ENCODE measurements at regions not wholly inside any gene's neighbourhood (a gene's known extent, or its start where the extent isn't known, plus 50 kb on each side); places are given as distances from the start of the nearest gene placed in this dataset.

DNA sequence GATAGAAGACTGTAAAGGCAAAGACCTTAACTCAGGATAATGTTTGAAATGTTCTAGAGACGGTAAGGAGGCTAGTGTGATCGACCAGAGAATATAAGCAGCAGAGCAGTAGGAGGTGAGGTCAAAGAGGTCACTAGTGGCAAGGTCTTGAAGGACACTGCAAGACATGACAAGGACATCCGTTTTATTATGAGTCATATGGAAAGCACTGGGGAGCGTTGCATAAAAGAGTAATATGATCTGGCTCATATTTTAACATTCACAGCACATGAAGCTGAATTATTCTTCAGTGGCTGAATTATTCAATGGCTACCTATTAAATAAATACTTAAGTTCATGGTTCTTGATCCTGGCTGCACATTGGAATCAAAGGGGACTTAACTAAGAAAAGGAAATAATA, 123.7 kb downstream of the SOX9 start:
- peaks cover 5% of the 10 kb centered on the region for H3K9me3 ChIP-seq
- no peaks in the 10 kb centered on the region for H3K4me1 ChIP-seq
- intact Hi-C loops (cut with DNase I), result no loop called here
- ATAC-seq, result no peak
- no peak for DNase-seq
- TF ChIP-seq, protein P1, sequence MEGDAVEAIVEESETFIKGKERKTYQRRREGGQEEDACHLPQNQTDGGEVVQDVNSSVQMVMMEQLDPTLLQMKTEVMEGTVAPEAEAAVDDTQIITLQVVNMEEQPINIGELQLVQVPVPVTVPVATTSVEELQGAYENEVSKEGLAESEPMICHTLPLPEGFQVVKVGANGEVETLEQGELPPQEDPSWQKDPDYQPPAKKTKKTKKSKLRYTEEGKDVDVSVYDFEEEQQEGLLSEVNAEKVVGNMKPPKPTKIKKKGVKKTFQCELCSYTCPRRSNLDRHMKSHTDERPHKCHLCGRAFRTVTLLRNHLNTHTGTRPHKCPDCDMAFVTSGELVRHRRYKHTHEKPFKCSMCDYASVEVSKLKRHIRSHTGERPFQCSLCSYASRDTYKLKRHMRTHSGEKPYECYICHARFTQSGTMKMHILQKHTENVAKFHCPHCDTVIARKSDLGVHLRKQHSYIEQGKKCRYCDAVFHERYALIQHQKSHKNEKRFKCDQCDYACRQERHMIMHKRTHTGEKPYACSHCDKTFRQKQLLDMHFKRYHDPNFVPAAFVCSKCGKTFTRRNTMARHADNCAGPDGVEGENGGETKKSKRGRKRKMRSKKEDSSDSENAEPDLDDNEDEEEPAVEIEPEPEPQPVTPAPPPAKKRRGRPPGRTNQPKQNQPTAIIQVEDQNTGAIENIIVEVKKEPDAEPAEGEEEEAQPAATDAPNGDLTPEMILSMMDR (IDR thresholded peaks at IDR 0.05), result no peak
- no peak overlapping the region for H3K27ac ChIP-seq
- H3K36me3 ChIP-seq, result no peaks in the 10 kb centered on the region
- no peaks in the 10 kb centered on the region for H3K27me3 ChIP-seq (ENCODE audit: low read depth)
- no peak overlapping the region for H3K4me3 ChIP-seq

DNA sequence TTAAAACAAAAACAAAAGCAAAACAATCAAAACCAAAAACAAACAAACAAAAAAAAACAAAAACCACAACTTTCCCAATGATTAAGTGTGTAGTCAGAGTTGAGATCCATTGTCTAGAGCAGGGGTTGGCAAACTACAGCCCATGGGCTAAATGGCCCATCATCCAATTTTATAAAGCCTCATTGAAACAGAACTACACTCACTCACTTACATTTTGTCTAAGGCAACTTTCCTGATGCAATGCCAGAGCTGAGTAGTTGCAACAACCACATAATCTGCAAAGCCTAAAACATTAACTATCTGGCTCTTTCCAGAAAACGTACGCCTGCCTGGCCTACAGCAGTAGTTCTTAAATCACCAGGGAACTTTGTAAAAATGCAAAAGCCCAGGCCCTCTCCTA, 124.1 kb downstream of the SOX9 start:
- intact Hi-C loops (cut with DNase I), result no loop called here
- H3K4me3 ChIP-seq, result no peak overlapping the region
- no peak overlapping the region for H3K27ac ChIP-seq
- no peaks in the 10 kb centered on the region for H3K27me3 ChIP-seq (ENCODE audit: low read depth)
- DNase-seq (no peak), ATAC-seq (no peak)
- no peaks in the 10 kb centered on the region for H3K36me3 ChIP-seq
- H3K4me1 ChIP-seq, result no peaks in the 10 kb centered on the region
- H3K9me3 ChIP-seq, result peaks cover 5% of the 10 kb centered on the region
- TF ChIP-seq, protein P1 (IDR thresholded peaks at IDR 0.05), result no peak

DNA sequence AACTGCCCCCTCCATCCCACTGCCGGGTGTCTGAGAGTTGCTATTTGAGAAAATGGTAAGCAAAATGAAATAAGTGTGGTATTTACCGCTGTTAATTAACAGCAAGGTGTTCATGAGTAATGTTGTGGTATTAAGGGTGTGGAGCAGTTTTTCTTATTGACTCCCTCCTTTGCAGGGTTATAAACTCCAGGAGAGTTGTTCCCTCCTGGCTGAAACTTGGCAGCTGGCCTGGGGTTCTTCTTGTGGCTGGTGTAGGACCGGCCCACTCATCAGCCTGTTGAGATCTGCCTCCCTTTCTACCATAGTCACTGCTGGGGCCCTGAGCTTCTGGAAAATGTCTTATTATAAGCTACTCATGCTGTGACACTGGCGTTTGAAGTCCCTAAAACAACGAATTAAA, 128.6 kb downstream of the SOX9 start:
- ATAC-seq, result no peak
- intact Hi-C loops (cut with DNase I), result no loop called here
- no peaks in the 10 kb centered on the region for H3K9me3 ChIP-seq
- H3K4me3 ChIP-seq, result no peak overlapping the region
- TF ChIP-seq, protein P1 (IDR thresholded peaks at IDR 0.05), result no peak
- no peaks in the 10 kb centered on the region for H3K27me3 ChIP-seq (ENCODE audit: low read depth)
- H3K4me1 ChIP-seq, result no peaks in the 10 kb centered on the region
- no peaks in the 10 kb centered on the region for H3K36me3 ChIP-seq
- no peak for DNase-seq
- H3K27ac ChIP-seq, result no peak overlapping the region

DNA sequence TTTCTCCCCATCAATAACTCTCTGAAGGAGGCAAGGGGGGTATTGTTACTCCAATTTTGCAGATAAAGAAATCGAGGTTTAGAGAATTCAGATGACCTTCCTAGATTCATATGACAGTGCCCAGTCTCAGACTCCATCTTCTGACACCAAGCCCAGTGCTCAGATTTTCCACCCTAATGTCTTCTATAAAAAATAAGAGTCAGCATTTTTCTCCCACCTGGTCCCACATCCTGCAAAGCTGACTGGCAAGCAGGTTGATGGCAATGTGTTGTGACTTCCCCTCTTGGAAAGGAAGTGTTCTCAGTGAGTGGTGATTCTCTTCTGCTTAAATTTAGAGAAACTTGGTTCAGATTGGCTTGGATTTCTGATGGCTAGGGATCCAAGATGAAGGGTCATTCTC, 129.4 kb downstream of the SOX9 start:
- no peak overlapping the region for H3K4me3 ChIP-seq
- H3K27ac ChIP-seq, result no peak overlapping the region
- H3K4me1 ChIP-seq, result no peaks in the 10 kb centered on the region
- TF ChIP-seq, protein P1 (IDR thresholded peaks at IDR 0.05), result no peak
- no peaks in the 10 kb centered on the region for H3K36me3 ChIP-seq
- H3K27me3 ChIP-seq (ENCODE audit: low read depth), result no peaks in the 10 kb centered on the region
- H3K9me3 ChIP-seq, result no peaks in the 10 kb centered on the region
- intact Hi-C loops (cut with DNase I), result no loop called here
- ATAC-seq, result no peak
- no peak for DNase-seq

DNA sequence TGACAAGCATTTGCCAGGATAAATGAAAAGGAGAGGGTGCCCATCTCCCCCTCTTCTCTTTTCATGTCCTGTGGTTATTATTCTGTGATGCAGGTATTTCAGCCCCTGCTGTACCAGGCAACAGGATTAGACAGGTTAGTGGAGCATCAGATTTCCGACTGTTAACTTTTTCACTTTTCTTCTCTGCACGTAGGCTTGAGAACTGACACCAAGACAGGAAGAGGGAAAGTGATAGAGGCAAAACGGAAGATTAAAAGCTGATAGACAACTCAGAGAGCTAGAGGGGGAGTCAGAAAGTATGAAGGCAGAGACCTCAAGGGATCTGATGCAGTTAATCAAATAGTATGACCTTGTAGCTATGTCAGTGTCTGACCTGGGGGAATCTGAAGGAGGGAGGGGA, 132.8 kb downstream of the SOX9 start:
- ATAC-seq, result no peak
- H3K4me1 ChIP-seq, result no peaks in the 10 kb centered on the region
- no peak for DNase-seq
- no peaks in the 10 kb centered on the region for H3K27me3 ChIP-seq (ENCODE audit: low read depth)
- H3K4me3 ChIP-seq, result no peak overlapping the region
- intact Hi-C loops (cut with DNase I), result no loop called here
- H3K36me3 ChIP-seq, result no peaks in the 10 kb centered on the region
- TF ChIP-seq, protein P1 (IDR thresholded peaks at IDR 0.05), result no peak
- H3K27ac ChIP-seq, result no peak overlapping the region
- H3K9me3 ChIP-seq, result no peaks in the 10 kb centered on the region
